Transverse colon (tissue), 4 donors: ENCODE measurements at regions not wholly inside any gene's neighbourhood (a gene's known extent, or its start where the extent isn't known, plus 50 kb on each side); places are given as distances from the start of the nearest gene placed in this dataset.

ENCODE experiments used
- DNase-seq: peaks from one replicate; pipeline ENCODE4 v3.0.0-alpha.2; 2019
- H3K27ac ChIP-seq, 4 donors: fragments of 200-600 bp; sonication (generic); 2 replicates each; pipeline ENCODE4 v1.5.1; 2016 to 2018; ENCODE audit warnings: inconsistent platforms in 4 of 4
- H3K27me3 ChIP-seq: fragments of 200-600 bp; sonication (generic); 2 replicates; pipeline ENCODE4 v1.5.1; 2017; ENCODE audit warnings: inconsistent platforms
- H3K36me3 ChIP-seq, 4 donors: fragments of 200-600 bp; sonication (generic); 2 replicates each; pipeline ENCODE4 v1.5.1; 2017 to 2019; ENCODE audit warnings: inconsistent platforms in 4 of 4
- H3K4me1 ChIP-seq, 4 donors: fragments of 200-600 bp; sonication (generic); 2 replicates each; pipeline ENCODE4 v1.5.1; 2017 to 2020; ENCODE audit warnings: inconsistent platforms in 4 of 4
- H3K4me3 ChIP-seq, 4 donors: fragments of 200-600 bp; sonication (generic); 1 replicate in 1 of 4; 2 replicates in 3 of 4; pipeline versions ENCODE4 v1.5.1 to v1.6.1; 2017 to 2019; ENCODE audit warnings: inconsistent platforms in 4 of 4
- H3K9me3 ChIP-seq, 2 donors: fragments of 200-600 bp; sonication (generic); 2 replicates each; pipeline ENCODE4 v1.5.1; 2017 to 2019; ENCODE audit warnings: inconsistent platforms in 2 of 2
- CTCF ChIP-seq, 5 experiments: fragments of 200-600 bp in 3 of 5; fragments of 450-650 bp in 2 of 5; sonication (generic) in 3 of 5; IDR thresholded peaks; 1 replicate in 2 of 5; 2 replicates in 3 of 5; pipeline ENCODE4 v1.5.1; 2016 to 2017; ENCODE audit warnings: antibody characterized with exemption in 5 of 5, inconsistent platforms in 3 of 5, mild to moderate bottlenecking in 2 of 5, moderate library complexity in 1 of 5
- EP300 ChIP-seq: sonication (generic); formaldehyde crosslinking; IDR thresholded peaks from one replicate; pipeline ENCODE4 v1.6.1; 2017; ENCODE audit warnings: antibody characterized with exemption, low read depth
- POLR2A ChIP-seq: fragments of 450-650 bp; IDR thresholded peaks from one replicate; pipeline ENCODE4 v1.6.1; 2016; ENCODE audit warnings: antibody characterized with exemption, mild to moderate bottlenecking, moderate library complexity
- POLR2AphosphoS5 ChIP-seq, 3 donors: sonication (generic); formaldehyde crosslinking; IDR thresholded peaks; one replicate each; pipeline ENCODE4 v1.6.1; 2016; ENCODE audit warnings: antibody characterized with exemption in 3 of 3
- WGBS, 2 donors: methylation state at CpG; one replicate each; pipeline ENCODE4 v1.1.5; 2018; ENCODE audit warnings: low coverage in 1 of 2; 5-methylcytosine and 5-hydroxymethylcytosine counted together
- in situ Hi-C, 4 donors: fragments of 200-750 bp; cut with MboI; loops; one replicate each; pipeline versions ENCODE4 v1.15.0 to v1.15.1; 2017; ENCODE audit warnings: low sequenced_read_pairs in 3 of 4, low pct_ligation_motif_present in 1 of 4, low pct_unique_long_range_greater_than_20kb in 1 of 4
- intact Hi-C: fragments of 100-400 bp; cut with DNase I; formaldehyde crosslinking; loops from one replicate; pipeline ENCODE4 v1.15.1; 2023; ENCODE audit warnings: low total_unique reads

- no peaks in the 10 kb centered on the region for H3K9me3 ChIP-seq
- no peak for DNase-seq
- TF ChIP-seq CTCF (IDR thresholded peaks at IDR 0.05) (no peak), POLR2AphosphoS5 (IDR thresholded peaks at IDR 0.05) (no peak), POLR2A (no peak)
- in situ Hi-C loops (no loop called here), intact Hi-C loops (no loop called here)
- H3K4me1 ChIP-seq = no peaks in the 10 kb centered on the region
- H3K36me3 ChIP-seq = no peaks in the 10 kb centered on the region
- 61% methylated on average over 2 of the region's 2 CpGs; no CpG with 5 or more reads in 1 of the 2 donors for WGBS, 2 donors
- no peak overlapping the region for H3K27ac ChIP-seq
- no peak overlapping the region for H3K4me3 ChIP-seq
- H3K27me3 ChIP-seq = peaks cover 10% of the 10 kb centered on the region
Measured at GRCh38 chr1:30422251-30422650, 301.1 kb downstream of the MATN1 start.

GRCh38 chr1:30420519-30421050, 302.8 kb downstream of the MATN1 start:
- Histone ChIP-seq H3K4me3 (no peak overlapping the region), H3K9me3 (no peaks in the 10 kb centered on the region), H3K27me3 (peaks cover 10% of the 10 kb centered on the region), H3K27ac (no peak overlapping the region), H3K4me1 (no peaks in the 10 kb centered on the region), H3K36me3 (no peaks in the 10 kb centered on the region)
- DNase-seq = no peak
- intact Hi-C loops (no loop called here), in situ Hi-C loops (no loop called here)
- no peak for TF ChIP-seq CTCF (IDR thresholded peaks at IDR 0.05)
- no peak for TF ChIP-seq POLR2AphosphoS5 (IDR thresholded peaks at IDR 0.05)
- TF ChIP-seq EP300 = no peak
- TF ChIP-seq POLR2A = no peak
- 59 to 75% methylated on average over 2 to 7 of the region's 7 CpGs for WGBS, 2 donors

GRCh38 chr1:30419831-30420230, 303.6 kb downstream of the MATN1 start:
- TF ChIP-seq POLR2AphosphoS5 (IDR thresholded peaks at IDR 0.05) (no peak), EP300 (no peak), CTCF (IDR thresholded peaks at IDR 0.05) (no peak), POLR2A (no peak)
- no peak for DNase-seq

GRCh38 chr1:30418939-30419720, 304.3 kb downstream of the MATN1 start:
- Histone ChIP-seq H3K9me3 (no peaks in the 10 kb centered on the region), H3K27me3 (peaks cover 4% of the 10 kb centered on the region), H3K4me3 (no peak overlapping the region), H3K27ac (no peak overlapping the region), H3K4me1 (no peaks in the 10 kb centered on the region), H3K36me3 (no peaks in the 10 kb centered on the region)
- TF ChIP-seq POLR2A = no peak
- TF ChIP-seq POLR2AphosphoS5 (IDR thresholded peaks at IDR 0.05) = no peak
- no peak for TF ChIP-seq EP300
- no peak for TF ChIP-seq CTCF (IDR thresholded peaks at IDR 0.05)
- 73 to 81% methylated on average over 2 to 6 of the region's 7 CpGs for WGBS, 2 donors
- DNase-seq = no peak
- in situ Hi-C loops = no loop called here
- intact Hi-C loops = no loop called here

More at GRCh38 chr1:30419831-30420230, 303.6 kb downstream of the MATN1 start:
- WGBS, 2 donors = 21 to 64% methylated on average over 2 to 5 of the region's 5 CpGs
- H3K9me3 ChIP-seq = no peaks in the 10 kb centered on the region
- H3K4me1 ChIP-seq = no peaks in the 10 kb centered on the region
- in situ Hi-C loops = no loop called here
- H3K27me3 ChIP-seq = peaks cover 10% of the 10 kb centered on the region
- no peaks in the 10 kb centered on the region for H3K36me3 ChIP-seq
- H3K4me3 ChIP-seq = no peak overlapping the region
- H3K27ac ChIP-seq = no peak overlapping the region
- intact Hi-C loops = no loop called here
